GM06990 (cell line): ENCODE measurements at regions not wholly inside any gene's neighbourhood (a gene's known extent, or its start where the extent isn't known, plus 50 kb on each side); places are given as distances from the start of the nearest gene placed in this dataset.

Experiments used
- DNase-seq: peaks from one replicate; pipeline ENCODE4 v3.0.0-alpha.2; 2011; ENCODE audit not compliant: insufficient read length; ENCODE audit errors: extremely low read depth
- H3K27me3 ChIP-seq: replicated peaks from 2 replicates; pipeline ENCODE4 v1.6.0; 2011; ENCODE audit warnings: low read length; ENCODE audit not compliant: control insufficient read depth, insufficient read depth
- H3K36me3 ChIP-seq: 2 replicates; pipeline ENCODE4 v1.5.1; 2011; ENCODE audit warnings: low read length; ENCODE audit not compliant: control insufficient read depth, insufficient read depth
- H3K4me3 ChIP-seq: replicated peaks from 2 replicates; pipeline ENCODE4 v1.5.1; 2011; ENCODE audit warnings: low read depth, mild to moderate bottlenecking, control low read depth, low read length
- CTCF ChIP-seq: IDR thresholded peaks from 2 replicates; pipeline ENCODE4 v1.5.1; 2011; ENCODE audit warnings: low read length, control low read depth, mild to moderate bottlenecking, inconsistent platforms; ENCODE audit not compliant: insufficient read depth, poor library complexity, severe bottlenecking

- no peaks in the 10 kb centered on the region for H3K27me3 ChIP-seq
- DNase-seq, result no peak
- H3K4me3 ChIP-seq, result no peak overlapping the region
- no peaks in the 10 kb centered on the region for H3K36me3 ChIP-seq
- TF ChIP-seq CTCF, result no peak
These were observed 118.6 kb upstream of the ATP8B1 start for GRCh38 chr18:57921708-57922107.

GRCh38 chr18:57920036-57920435 is 116.9 kb upstream of the ATP8B1 start:
- Histone ChIP-seq H3K4me3 (no peak overlapping the region), H3K27me3 (no peaks in the 10 kb centered on the region), H3K36me3 (no peaks in the 10 kb centered on the region)
- DNase-seq, result no peak
- TF ChIP-seq CTCF, result no peak

- no peaks in the 10 kb centered on the region for H3K36me3 ChIP-seq
- TF ChIP-seq CTCF, result no peak
- no peak overlapping the region for H3K4me3 ChIP-seq
- no peaks in the 10 kb centered on the region for H3K27me3 ChIP-seq
- DNase-seq, result no peak
These were observed 115.5 kb upstream of the ATP8B1 start for GRCh38 chr18:57918601-57919000.

GRCh38 chr18:57916684-57917083 is 113.6 kb upstream of the ATP8B1 start:
- no peaks in the 10 kb centered on the region for H3K27me3 ChIP-seq
- no peaks in the 10 kb centered on the region for H3K36me3 ChIP-seq
- DNase-seq, result no peak
- H3K4me3 ChIP-seq, result no peak overlapping the region
- no peak for TF ChIP-seq CTCF

GRCh38 chr18:57915865-57916582 is 112.9 kb upstream of the ATP8B1 start:
- H3K27me3 ChIP-seq, result no peaks in the 10 kb centered on the region
- DNase-seq, result no peak
- no peaks in the 10 kb centered on the region for H3K36me3 ChIP-seq
- TF ChIP-seq CTCF, result no peak
- H3K4me3 ChIP-seq, result no peak overlapping the region

GRCh38 chr18:57915248-57915647 is 112.1 kb upstream of the ATP8B1 start:
- TF ChIP-seq CTCF, result no peak
- DNase-seq, result no peak
- H3K36me3 ChIP-seq, result no peaks in the 10 kb centered on the region
- H3K27me3 ChIP-seq, result no peaks in the 10 kb centered on the region
- no peak overlapping the region for H3K4me3 ChIP-seq
